H1 (cell line): ENCODE measurements at regions not wholly inside any gene's neighbourhood (a gene's known extent, or its start where the extent isn't known, plus 50 kb on each side); places are given as distances from the start of the nearest gene placed in this dataset.

Experiments
- CTCF ChIA-PET: fragments of 300-600 bp; sonication (Branson Sonifier 250); formaldehyde crosslinking; loops from one replicate; lab custom pipeline; 2021; ENCODE audit not compliant: partially characterized antibody; lab: Charles Lee
- POLR2A ChIA-PET: fragments of 300-600 bp; sonication (Branson Sonifier 250); formaldehyde crosslinking; loops from one replicate; lab custom pipeline; 2021; ENCODE audit warnings: inconsistent platforms; ENCODE audit not compliant: partially characterized antibody; lab: Charles Lee
- DNase-seq, 2 experiments: peaks; one replicate each; pipeline versions ENCODE4 v3.0.0 to v3.0.0-alpha.2; 2010 to 2022; ENCODE audit warnings: low spot score in 2 of 2, low read depth in 1 of 2, mixed read lengths in 1 of 2
- FAIRE-seq: peaks from 2 replicates; lab custom pipeline; 2011; peaks lifted over from hg19 to GRCh38; lab: Jason Lieb, UNC
- H2AFZ ChIP-seq: 2 replicates; pipeline ENCODE4 v1.8.1; 2012; ENCODE audit warnings: low read length, inconsistent platforms
- H2AK5ac ChIP-seq: 2 replicates; pipeline ENCODE4 v1.6.1; 2013; ENCODE audit warnings: low read depth, low read length
- H2BK120ac ChIP-seq: replicated peaks from 2 replicates; pipeline ENCODE3; 2013; ENCODE audit warnings: low read depth, low read length, inconsistent platforms
- H2BK12ac ChIP-seq: 2 replicates; pipeline ENCODE4 v1.6.1; 2013; ENCODE audit warnings: low read depth, low read length
- H2BK15ac ChIP-seq: 2 replicates; pipeline ENCODE4 v1.6.1; 2013; ENCODE audit warnings: low read length
- H2BK20ac ChIP-seq: 2 replicates; pipeline ENCODE4 v1.6.1; 2013; ENCODE audit warnings: low read length
- H2BK5ac ChIP-seq: 2 replicates; pipeline ENCODE4 v1.6.1; 2013; ENCODE audit warnings: low read depth, low read length
- H3K14ac ChIP-seq: 2 replicates; pipeline ENCODE4 v1.6.1; 2013; ENCODE audit warnings: inconsistent platforms; ENCODE audit not compliant: insufficient read length
- H3K18ac ChIP-seq: 2 replicates; pipeline ENCODE4 v1.6.1; 2013; ENCODE audit warnings: low read length; ENCODE audit errors: extremely low read depth
- H3K23ac ChIP-seq: 2 replicates; pipeline ENCODE4 v1.6.1; 2013; ENCODE audit warnings: inconsistent platforms; ENCODE audit not compliant: insufficient read length
- H3K23me2 ChIP-seq: 2 replicates; pipeline ENCODE4 v1.6.1; 2013; ENCODE audit warnings: low read depth, low read length
- H3K27ac ChIP-seq: 2 replicates; pipeline ENCODE4 v1.6.1; 2011; ENCODE audit warnings: low read depth, low read length, inconsistent platforms
- H3K27me3 ChIP-seq, 4 experiments: replicated peaks in 1 of 4; 1 replicate in 1 of 4; 2 replicates in 3 of 4; pipeline versions ENCODE4 v1.6.1 to v1.8.1; 2011 to 2013; ENCODE audit warnings: low read length in 3 of 4, mild to moderate bottlenecking in 3 of 4, inconsistent platforms in 2 of 4, mixed read lengths in 2 of 4, moderate library complexity in 1 of 4; ENCODE audit not compliant: control insufficient read depth in 3 of 4, insufficient read depth in 3 of 4; ENCODE audit errors: extremely low read depth in 1 of 4
- H3K36me3 ChIP-seq, 4 experiments: 2 replicates each; pipeline versions ENCODE4 v1.6.1 to v1.8.1; 2011 to 2013; ENCODE audit warnings: mild to moderate bottlenecking in 4 of 4, low read length in 3 of 4, moderate library complexity in 2 of 4, control low read depth in 1 of 4, inconsistent platforms in 1 of 4; ENCODE audit not compliant: insufficient read depth in 4 of 4, control insufficient read depth in 2 of 4
- H3K4ac ChIP-seq: replicated peaks from 2 replicates; pipeline ENCODE3; 2013; ENCODE audit warnings: low read length, low read depth, mixed read lengths, inconsistent platforms; ENCODE audit not compliant: insufficient read length
- H3K4me1 ChIP-seq, 4 experiments: replicated peaks in 1 of 4; 1 replicate in 1 of 4; 2 replicates in 3 of 4; pipeline versions ENCODE4 v1.6.1 to v1.8.1; 2011 to 2013; ENCODE audit warnings: low read length in 3 of 4, inconsistent platforms in 2 of 4, mixed read lengths in 1 of 4; ENCODE audit not compliant: insufficient read depth in 4 of 4, control insufficient read depth in 3 of 4
- H3K4me2 ChIP-seq, 2 experiments: 2 replicates each; pipeline versions ENCODE4 v1.6.1 to v1.8.1; 2011 to 2013; ENCODE audit warnings: low read depth in 2 of 2, low read length in 2 of 2, control low read depth in 1 of 2, inconsistent platforms in 1 of 2, mild to moderate bottlenecking in 1 of 2; ENCODE audit not compliant: insufficient read depth in 1 of 2
- H3K4me3 ChIP-seq, 4 experiments: fragments of 200-600, 300-600 bp in 1 of 4; sonication (generic), shearing (Covaris generic), sonication (Bioruptor Twin) in 1 of 4; 2 replicates each; pipeline versions ENCODE4 v1.5.1 to v1.8.1; 2011 to 2016; ENCODE audit warnings: low read length in 4 of 4, low read depth in 3 of 4, control low read depth in 2 of 4, inconsistent platforms in 2 of 4, mild to moderate bottlenecking in 2 of 4, mixed read lengths in 1 of 4, moderate library complexity in 1 of 4; ENCODE audit not compliant: insufficient read depth in 2 of 4; ENCODE audit errors: extremely low read depth in 1 of 4
- H3K56ac ChIP-seq: replicated peaks from 2 replicates; pipeline ENCODE3; 2013; ENCODE audit warnings: low read depth, mild to moderate bottlenecking, mixed read lengths, low read length, inconsistent platforms; ENCODE audit not compliant: insufficient read length
- H3K79me1 ChIP-seq: 2 replicates; pipeline ENCODE4 v1.6.1; 2013; ENCODE audit warnings: low read depth, low read length, control low read depth
- H3K79me2 ChIP-seq, 2 experiments: 2 replicates each; pipeline versions ENCODE4 v1.6.1 to v1.8.1; 2012 to 2013; ENCODE audit warnings: low read length in 2 of 2, mild to moderate bottlenecking in 2 of 2, inconsistent platforms in 1 of 2; ENCODE audit not compliant: insufficient read depth in 2 of 2, control insufficient read depth in 1 of 2
- H3K9ac ChIP-seq, 4 experiments: replicated peaks in 1 of 4; 1 replicate in 1 of 4; 2 replicates in 3 of 4; pipeline versions ENCODE4 v1.6.1 to v1.8.1; 2011 to 2013; ENCODE audit warnings: low read depth in 3 of 4, low read length in 3 of 4, control low read depth in 2 of 4, mild to moderate bottlenecking in 2 of 4, moderate library complexity in 2 of 4, inconsistent platforms in 1 of 4; ENCODE audit errors: extremely low read depth in 1 of 4
- H3K9me3 ChIP-seq, 2 experiments: 2 replicates each; pipeline versions ENCODE4 v1.6.1 to v1.8.1; 2012 to 2013; ENCODE audit warnings: mild to moderate bottlenecking in 2 of 2, moderate library complexity in 2 of 2, control low read depth in 1 of 2, inconsistent platforms in 1 of 2, low read depth in 1 of 2, low read length in 1 of 2, mixed read lengths in 1 of 2; ENCODE audit not compliant: insufficient read depth in 2 of 2
- H4K20me1 ChIP-seq, 2 experiments: replicated peaks in 1 of 2; 2 replicates each; pipeline versions ENCODE3 to v1.8.1; 2011 to 2013; ENCODE audit warnings: inconsistent platforms in 2 of 2, low read length in 2 of 2, mild to moderate bottlenecking in 1 of 2; ENCODE audit not compliant: insufficient read depth in 2 of 2, control insufficient read depth in 1 of 2
- H4K5ac ChIP-seq: 2 replicates; pipeline ENCODE4 v1.6.1; 2013; ENCODE audit warnings: low read length, low read depth, mixed read lengths, inconsistent platforms; ENCODE audit not compliant: insufficient read length
- H4K8ac ChIP-seq: 2 replicates; pipeline ENCODE4 v1.8.0; 2013; ENCODE audit warnings: mild to moderate bottlenecking, moderate library complexity, low read length, inconsistent platforms; ENCODE audit not compliant: insufficient read depth; ENCODE audit errors: extremely low read depth
- H4K91ac ChIP-seq: replicated peaks from 2 replicates; pipeline ENCODE3; 2013; ENCODE audit warnings: low read length, mixed read lengths, inconsistent platforms; ENCODE audit not compliant: insufficient read length
- ASH2L ChIP-seq: fragments of 200-600, 300-600 bp; sonication (generic); IDR thresholded peaks from one replicate; pipeline ENCODE4 v1.7.1; 2017; ENCODE audit warnings: low read length
- BACH1 ChIP-seq: IDR thresholded peaks from 2 replicates; pipeline ENCODE4 v1.6.1; 2012; ENCODE audit warnings: low read length, improper control_type of control experiment
- CHD1 ChIP-seq: IDR thresholded peaks from 2 replicates; pipeline ENCODE4 v1.6.1; 2012; ENCODE audit warnings: low read depth, low read length, improper control_type of control experiment
- EZH2 ChIP-seq: fragments of 200-600 bp; sonication (generic); IDR thresholded peaks from 2 replicates; pipeline ENCODE4 v1.7.1; 2012; ENCODE audit warnings: low read depth, mild to moderate bottlenecking, moderate library complexity, low read length, inconsistent platforms; ENCODE audit not compliant: severe bottlenecking
- JUND ChIP-seq: IDR thresholded peaks from 2 replicates; pipeline ENCODE4 v1.6.1; 2011; ENCODE audit warnings: mild to moderate bottlenecking, improper control_type of control experiment, low read length
- MAX ChIP-seq: IDR thresholded peaks from 2 replicates; pipeline ENCODE4 v1.6.1; 2012; ENCODE audit warnings: inconsistent platforms
- NRF1 ChIP-seq: IDR thresholded peaks from 2 replicates; pipeline ENCODE4 v1.6.1; 2011; ENCODE audit warnings: mild to moderate bottlenecking, low read depth, low read length, improper control_type of control experiment
- POLR2A ChIP-seq, 2 experiments: IDR thresholded peaks; 1 replicate in 1 of 2; 2 replicates in 1 of 2; pipeline ENCODE4 v1.6.1; 2011; ENCODE audit warnings: low read depth in 2 of 2, low read length in 2 of 2, mild to moderate bottlenecking in 2 of 2; ENCODE audit errors: control extremely low read depth in 1 of 2
- SAP30 ChIP-seq: fragments of 300-600 bp; sonication (generic); IDR thresholded peaks from 2 replicates; pipeline ENCODE4 v1.7.1; 2012; ENCODE audit warnings: low read length, moderate library complexity, mild to moderate bottlenecking, inconsistent platforms; ENCODE audit not compliant: insufficient read depth, insufficient replicate concordance
- SP1 ChIP-seq: IDR thresholded peaks from 2 replicates; pipeline ENCODE4 v1.6.1; 2011; ENCODE audit warnings: low read depth, low read length
- SRF ChIP-seq: IDR thresholded peaks from 2 replicates; pipeline ENCODE4 v1.6.1; 2011; ENCODE audit warnings: mild to moderate bottlenecking, low read depth, low read length, moderate library complexity
- TAF7 ChIP-seq: optimal IDR thresholded peaks from 2 replicates; pipeline ENCODE3; 2011; ENCODE audit warnings: low read depth, mild to moderate bottlenecking, inconsistent platforms, low read length, moderate library complexity, borderline replicate concordance
- WGBS, 2 experiments: shearing (Covaris generic) in 1 of 2; methylation state at CpG; one replicate each; pipeline versions ENCODE4 v1.1.6 to v1.1.7; 2013 to 2015; ENCODE audit warnings: low lambda C conversion rate in 2 of 2, mixed read lengths in 2 of 2, inconsistent platforms in 1 of 2, low coverage in 1 of 2, missing lambda C conversion rate in 1 of 2; ENCODE audit not compliant: insufficient replicate concordance in 2 of 2, insufficient coverage in 1 of 2, insufficient read length in 1 of 2; ENCODE audit errors: extremely low coverage in 1 of 2, missing lambda C conversion rate in 1 of 2; 5-methylcytosine and 5-hydroxymethylcytosine counted together

- CTCF ChIA-PET, result no interaction called here
- Histone ChIP-seq H2AFZ (no peak overlapping the region), H3K9ac (no peak overlapping the region), H3K27me3 (no peaks in the 10 kb centered on the region), H2BK120ac (no peak overlapping the region), H4K8ac (0 out of 2 replicates have a peak overlapping the region, but pooled peaks have one; percentile 35), H3K9me3 (no peaks in the 10 kb centered on the region), H3K4ac (no peak overlapping the region), H3K4me1 (no peaks in the 10 kb centered on the region), H3K56ac (no peak overlapping the region), H2BK5ac (no peak overlapping the region), H3K27ac (no peak overlapping the region), H2BK12ac (no peak overlapping the region), H2AK5ac (no peak overlapping the region), H3K18ac (no peak overlapping the region), H3K4me3 (no peak overlapping the region), H2BK15ac (no peak overlapping the region), H3K23me2 (peaks cover 4% of the 10 kb centered on the region; the same call in 1 of the 2 replicates), H3K79me2 (no peaks in the 10 kb centered on the region), H3K23ac (no peak overlapping the region), H4K91ac (no peak overlapping the region), H3K79me1 (no peaks in the 10 kb centered on the region), H4K20me1 (no peaks in the 10 kb centered on the region), H3K14ac (no peak overlapping the region), H4K5ac (no peak overlapping the region), H3K4me2 (no peak overlapping the region), H3K36me3 (no peaks in the 10 kb centered on the region), H2BK20ac (no peak overlapping the region)
- WGBS, 2 experiments, result 96% methylated on average over 27 of the region's 27 CpGs; no CpG with 5 or more reads in 1 of the 2 experiments
- FAIRE-seq (no peak), DNase-seq (no peak)
- POLR2A ChIA-PET, result no interaction called here
- TF ChIP-seq SP1 (no peak), TAF7 (no peak), POLR2A (IDR thresholded peaks at IDR 0.05; ENCODE audit: control extremely low read depth in 1 of 2, low read depth in 2 of 2, low read length in 2 of 2) (no peak), CHD1 (no peak), JUND (no peak), SAP30 (no peak), NRF1 (no peak), ASH2L (no peak), EZH2 (no peak), BACH1 (no peak), SRF (no peak), MAX (no peak)
These were observed 265.8 kb downstream of the TEX29 start for GRCh38 chr13:111586291-111586690.
